HG03108 (cell line): ENCODE measurements at regions not wholly inside any gene's neighbourhood (a gene's known extent, or its start where the extent isn't known, plus 50 kb on each side); places are given as distances from the start of the nearest gene placed in this dataset.

ENCODE experiments used
- ATAC-seq: cut with Tn5 transposase; IDR thresholded peaks from one replicate; pipeline ENCODE4 v1.9.1; 2021; ENCODE audit warnings: moderate library complexity; ENCODE audit not compliant: unreplicated experiment

GRCh38 chr4:163863082-163863481 lies 368.6 kb downstream of the TMA16 start:
- no peak for ATAC-seq

- no peak for ATAC-seq
Observed at GRCh38 chr4:163865010-163865409, 370.5 kb downstream of the TMA16 start.

GRCh38 chr4:163866728-163867315 lies 372.3 kb downstream of the TMA16 start:
- ATAC-seq: no peak

- ATAC-seq: no peak
Observed at GRCh38 chr4:163868445-163868844, 374.0 kb downstream of the TMA16 start.

GRCh38 chr4:163871078-163871477 lies 376.6 kb downstream of the TMA16 start:
- ATAC-seq: no peak

- no peak for ATAC-seq
Observed at GRCh38 chr4:163875327-163875726, 380.8 kb downstream of the TMA16 start.

- ATAC-seq: no peak
Observed at GRCh38 chr4:163878336-163879121, 384.0 kb downstream of the TMA16 start.

- no peak for ATAC-seq
Observed at GRCh38 chr4:163892417-163892816, 397.9 kb downstream of the TMA16 start.

GRCh38 chr4:163895378-163896005 lies 401.0 kb downstream of the TMA16 start:
- ATAC-seq: no peak

GRCh38 chr4:163901319-163901718 lies 406.8 kb downstream of the TMA16 start:
- no peak for ATAC-seq

GRCh38 chr4:163902417-163902816 lies 407.9 kb downstream of the TMA16 start:
- no peak for ATAC-seq

GRCh38 chr4:163911891-163912290 lies 417.4 kb downstream of the TMA16 start:
- no peak for ATAC-seq

- ATAC-seq: no peak
Observed at GRCh38 chr4:163913571-163913970, 419.1 kb downstream of the TMA16 start.

GRCh38 chr4:163915896-163916295 lies 421.4 kb downstream of the TMA16 start:
- ATAC-seq: no peak

- ATAC-seq: no peak
Observed at GRCh38 chr4:163920426-163920825, 425.9 kb downstream of the TMA16 start.

- ATAC-seq: no peak
Observed at GRCh38 chr4:163922302-163922701, 427.8 kb downstream of the TMA16 start.

GRCh38 chr4:163923092-163923491 lies 428.6 kb downstream of the TMA16 start:
- ATAC-seq: no peak

GRCh38 chr4:163930086-163930485 lies 435.6 kb downstream of the TMA16 start:
- no peak for ATAC-seq

GRCh38 chr4:163932504-163932903 lies 438.0 kb downstream of the TMA16 start:
- no peak for ATAC-seq

- no peak for ATAC-seq
Observed at GRCh38 chr4:163939597-163939996, 445.1 kb downstream of the TMA16 start.

GRCh38 chr4:163941221-163941905 lies 446.9 kb downstream of the TMA16 start:
- no peak for ATAC-seq
